ENCODE measurements at regions not wholly inside any gene's neighbourhood (a gene's known extent, or its start where the extent isn't known, plus 50 kb on each side); places are given as distances from the start of the nearest gene placed in this dataset.

- Histone ChIP-seq H3K23ac (ENCODE audit: low read depth, low read length) (no peak overlapping the region), H2AFZ (replicated peaks; ENCODE audit: low read length, poor library complexity) (no peak overlapping the region), H3K18ac (ENCODE audit: low read depth, low read length) (no peak overlapping the region), H3K4me1 (ENCODE audit: control insufficient read depth, insufficient read depth, low read length) (no peaks in the 10 kb centered on the region), H2BK120ac (ENCODE audit: low read depth, low read length) (no peak overlapping the region), H3K36me3 (ENCODE audit: control insufficient read depth, insufficient read depth, low read length) (no peaks in the 10 kb centered on the region), H4K8ac (ENCODE audit: low read depth in 2 of 2, low read length in 2 of 2) (no peak overlapping the region), H3K9me3 (ENCODE audit: control insufficient read depth, insufficient read depth, low read length) (peaks cover 51% of the 10 kb centered on the region), H2BK15ac (ENCODE audit: low read depth, low read length) (no peak overlapping the region), H2BK5ac (ENCODE audit: low read depth, low read length, poor library complexity, severe bottlenecking) (no peak overlapping the region), H3K4ac (ENCODE audit: low read depth, low read length) (no peak overlapping the region), H4K20me1 (ENCODE audit: insufficient read depth, low read length) (no peaks in the 10 kb centered on the region), H3K9ac (ENCODE audit: low read depth, low read length) (no peak overlapping the region), H3K4me2 (ENCODE audit: low read depth, low read length) (no peak overlapping the region), H3K27ac (ENCODE audit: insufficient read depth, low read length) (no peak overlapping the region), H2AK9ac (replicated peaks; ENCODE audit: low read depth, low read length, poor library complexity) (no peak overlapping the region), H2BK20ac (ENCODE audit: low read depth, low read length) (no peak overlapping the region), H3K56ac (ENCODE audit: extremely low read depth, insufficient read depth, low read length) (no peak overlapping the region), H3K9me1 (ENCODE audit: insufficient read depth, low read length) (no peaks in the 10 kb centered on the region), H3K14ac (replicated peaks; ENCODE audit: low read depth, low read length) (no peak overlapping the region), H3K27me3 (ENCODE audit: control insufficient read depth, insufficient read depth, low read length) (no peaks in the 10 kb centered on the region), H2AK5ac (ENCODE audit: low read depth, low read length) (no peak overlapping the region), H4K5ac (ENCODE audit: low read depth, low read length) (no peak overlapping the region), H3K4me3 (ENCODE audit: insufficient read depth, low read depth, low read length) (no peak overlapping the region), H4K91ac (ENCODE audit: insufficient read depth, low read depth, low read length) (no peak overlapping the region), H3K79me1 (ENCODE audit: low read depth in 1 of 2, low read length in 2 of 2) (no peaks in the 10 kb centered on the region)
- ChIA-PET POLR2A (ENCODE audit: unreplicated experiment) (no interaction called here), CTCF (no interaction called here)
- WGBS, 2 experiments (ENCODE audit: extremely low coverage in 2 of 2, insufficient read length in 1 of 2), result 58% methylated on average over 6 of the region's 18 CpGs; no CpG with 5 or more reads in 1 of the 2 experiments
- dilution Hi-C loops (cut with HindIII; ENCODE audit: low sequenced_read_pairs, unreplicated experiment) (no loop called here), in situ Hi-C loops (cut with MboI; ENCODE audit: low sequenced_read_pairs) (no loop called here), intact Hi-C loops (cut with micrococcal nuclease) (no loop called here)
- DNase-seq (no peak), ATAC-seq (ENCODE audit: low read depth) (no peak)
- no TSS peak for BruUV-seq (replicated peaks)
- TF ChIP-seq MAZ (IDR thresholded peaks at IDR 0.05; ENCODE audit: borderline replicate concordance, low read depth, low read length) (no peak), ELK1 (IDR thresholded peaks at IDR 0.05; ENCODE audit: borderline replicate concordance, low read depth, low read length) (no peak), RFX5 (IDR thresholded peaks at IDR 0.05; ENCODE audit: low read depth, low read length) (no peak), CEBPB (IDR thresholded peaks at IDR 0.05; ENCODE audit: low read depth, low read length) (no peak), MAFK (IDR thresholded peaks at IDR 0.05; ENCODE audit: low read depth, low read length) (no peak), CHD1 (IDR thresholded peaks at IDR 0.05; ENCODE audit: low read depth, low read length) (no peak), RCOR1 (IDR thresholded peaks at IDR 0.05; ENCODE audit: insufficient replicate concordance, low read length) (no peak), RAD21 (IDR thresholded peaks at IDR 0.05; ENCODE audit: low read length) (no peak), BHLHE40 (IDR thresholded peaks at IDR 0.05; ENCODE audit: low read depth, low read length) (no peak), CTCF (conservative IDR thresholded peaks at IDR 0.05; ENCODE audit: low read depth, low read length) (no peak), SMC3 (IDR thresholded peaks at IDR 0.05; ENCODE audit: low read depth, low read length) (no peak), USF2 (IDR thresholded peaks at IDR 0.05; ENCODE audit: low read depth, low read length) (no peak), FOS (IDR thresholded peaks at IDR 0.05; ENCODE audit: low read depth, low read length) (no peak), POLR2A (IDR thresholded peaks at IDR 0.05; ENCODE audit: low read depth, low read length) (no peak), NFE2L2 (IDR thresholded peaks at IDR 0.05; ENCODE audit: low read depth, low read length) (no peak), MXI1 (IDR thresholded peaks at IDR 0.05; ENCODE audit: borderline replicate concordance, low read depth, low read length) (no peak)
These were observed 1391.9 kb downstream of the TBC1D22A start for GRCh38 chr22:48154169-48154942.

Measured in IMR-90 (cell line).